ENCODE measurements at regions not wholly inside any gene's neighbourhood (a gene's known extent, or its start where the extent isn't known, plus 50 kb on each side); places are given as distances from the start of the nearest gene placed in this dataset.

GRCh38 chr3:159448902-159449301 is 539.7 kb upstream of the IL12A start:
- TF ChIP-seq POLR2A (IDR thresholded peaks at IDR 0.05; ENCODE audit: low read length) = no peak
- TF ChIP-seq GATA1 (IDR thresholded peaks at IDR 0.05; ENCODE audit: low read depth, low read length) = no peak

Measured in erythroblast (primary cell).